ENCODE measurements at regions not wholly inside any gene's neighbourhood (a gene's known extent, or its start where the extent isn't known, plus 50 kb on each side); places are given as distances from the start of the nearest gene placed in this dataset.

GRCh38 chr2:39510140-39510539 lies 73.1 kb upstream of the MAP4K3 start:
- TF ChIP-seq CTCF (IDR thresholded peaks at IDR 0.05; ENCODE audit: low read length) (no peak), EZH2 (optimal IDR thresholded peaks at IDR 0.05; ENCODE audit: low read depth, low read length) (no peak), EZH2phosphoT487 (IDR thresholded peaks at IDR 0.05; ENCODE audit: low read length) (no peak)
